CD14-positive monocyte (primary cell): ENCODE measurements at regions not wholly inside any gene's neighbourhood (a gene's known extent, or its start where the extent isn't known, plus 50 kb on each side); places are given as distances from the start of the nearest gene placed in this dataset.

ENCODE experiments used
- DNase-seq, 3 donors: peaks; one replicate each; pipeline ENCODE4 v3.0.0-alpha.2; 2011 to 2022
- H2AFZ ChIP-seq: 2 replicates; pipeline ENCODE4 v1.6.0; 2012; ENCODE audit warnings: mild to moderate bottlenecking, low read depth, low read length, inconsistent platforms; ENCODE audit not compliant: insufficient read depth, poor library complexity, severe bottlenecking
- H3K27ac ChIP-seq, 2 donors: 1 replicate in 1 of 2; 2 replicates in 1 of 2; pipeline ENCODE4 v1.5.1; 2012 to 2013; ENCODE audit warnings: low read length in 2 of 2, control low read depth in 1 of 2, inconsistent platforms in 1 of 2, low read depth in 1 of 2, mild to moderate bottlenecking in 1 of 2
- H3K27me3 ChIP-seq, 2 donors: one replicate each; pipeline versions ENCODE4 v1.6.0 to v1.6.1; 2011 to 2013; ENCODE audit warnings: low read length in 2 of 2; ENCODE audit not compliant: control insufficient read depth in 2 of 2, insufficient read depth in 2 of 2
- H3K36me3 ChIP-seq, 2 donors: replicated peaks in 1 of 2; 1 replicate in 1 of 2; 2 replicates in 1 of 2; pipeline versions ENCODE4 v1.5.1 to v1.6.1; 2012 to 2013; ENCODE audit warnings: low read length in 2 of 2, control low read depth in 1 of 2, inconsistent platforms in 1 of 2, mild to moderate bottlenecking in 1 of 2; ENCODE audit not compliant: insufficient read depth in 2 of 2, control insufficient read depth in 1 of 2
- H3K4me1 ChIP-seq, 2 donors: 1 replicate in 1 of 2; 2 replicates in 1 of 2; pipeline versions ENCODE4 v1.5.1 to v1.6.1; 2012 to 2013; ENCODE audit warnings: low read length in 2 of 2, control low read depth in 1 of 2, inconsistent platforms in 1 of 2, mild to moderate bottlenecking in 1 of 2, moderate library complexity in 1 of 2; ENCODE audit not compliant: insufficient read depth in 2 of 2, control insufficient read depth in 1 of 2
- H3K4me2 ChIP-seq: replicated peaks from 2 replicates; pipeline ENCODE3; 2012; ENCODE audit warnings: low read length, moderate library complexity, mild to moderate bottlenecking; ENCODE audit not compliant: poor library complexity, severe bottlenecking; ENCODE audit errors: extremely low read depth
- H3K4me3 ChIP-seq, 3 experiments: fragments of 200-600 bp in 1 of 3; sonication (generic) in 1 of 3; replicated peaks in 1 of 3; 1 replicate in 2 of 3; 2 replicates in 1 of 3; pipeline ENCODE4 v1.5.1; 2011 to 2013; ENCODE audit warnings: low read length in 3 of 3, mild to moderate bottlenecking in 3 of 3, control low read depth in 2 of 3, low read depth in 2 of 3, inconsistent platforms in 1 of 3, moderate library complexity in 1 of 3
- H3K79me2 ChIP-seq: 2 replicates; pipeline ENCODE4 v1.6.0; 2012; ENCODE audit warnings: mild to moderate bottlenecking, control low read depth, inconsistent platforms, low read length, moderate library complexity; ENCODE audit not compliant: insufficient read depth
- H3K9ac ChIP-seq: 2 replicates; pipeline ENCODE4 v1.6.0; 2017; ENCODE audit warnings: low read length, mild to moderate bottlenecking; ENCODE audit not compliant: insufficient read depth, poor library complexity, severe bottlenecking
- H3K9me3 ChIP-seq, 2 donors: replicated peaks in 1 of 2; 1 replicate in 1 of 2; 2 replicates in 1 of 2; pipeline versions ENCODE4 v1.5.1 to v1.6.1; 2012 to 2013; ENCODE audit warnings: low read length in 2 of 2, control low read depth in 1 of 2; ENCODE audit not compliant: control insufficient read depth in 1 of 2, insufficient read depth in 1 of 2
- H4K20me1 ChIP-seq: 2 replicates; pipeline ENCODE4 v1.6.0; 2012; ENCODE audit warnings: mild to moderate bottlenecking, low read length, control low read depth, moderate library complexity; ENCODE audit not compliant: insufficient read depth
- H3K27ac Mint-ChIP-seq, 7 donors: one replicate each; pipeline ENCODE4 v1.8.0; 2020; ENCODE audit warnings: mild to moderate bottlenecking in 7 of 7, mixed read lengths in 7 of 7, moderate library complexity in 6 of 7, inconsistent platforms in 2 of 7
- H3K27me3 Mint-ChIP-seq, 3 donors: one replicate each; pipeline ENCODE4 v1.8.0; 2021 to 2022; ENCODE audit warnings: low read depth in 3 of 3, mild to moderate bottlenecking in 3 of 3, mixed read lengths in 3 of 3, moderate library complexity in 3 of 3, inconsistent platforms in 1 of 3
- H3K36me3 Mint-ChIP-seq, 2 donors: one replicate each; pipeline ENCODE4 v1.8.0; 2020; ENCODE audit warnings: mixed read lengths in 2 of 2, inconsistent platforms in 1 of 2, mild to moderate bottlenecking in 1 of 2
- H3K4me1 Mint-ChIP-seq: one replicate; pipeline ENCODE4 v1.8.0; 2020; ENCODE audit warnings: mild to moderate bottlenecking, mixed read lengths
- H3K4me3 Mint-ChIP-seq, 2 donors: one replicate each; pipeline ENCODE4 v1.8.0; 2020; ENCODE audit warnings: mild to moderate bottlenecking in 2 of 2, mixed read lengths in 2 of 2, moderate library complexity in 1 of 2
- H3K9me3 Mint-ChIP-seq, 7 donors: one replicate each; pipeline ENCODE4 v1.8.0; 2020 to 2022; ENCODE audit warnings: mixed read lengths in 7 of 7, mild to moderate bottlenecking in 6 of 7, moderate library complexity in 6 of 7, inconsistent platforms in 2 of 7
- CTCF ChIP-seq: fragments of 200-600 bp; IDR thresholded peaks from one replicate; pipeline ENCODE4 v1.8.0; 2022; ENCODE audit warnings: antibody characterized with exemption, mild to moderate bottlenecking
- WGBS: methylation state at CpG from one replicate; pipeline ENCODE4 v1.1.5; 2013; ENCODE audit warnings: missing lambda C conversion rate; ENCODE audit not compliant: insufficient coverage; 5-methylcytosine and 5-hydroxymethylcytosine counted together
- intact Hi-C, 2 donors: fragments of 100-400 bp; cut with micrococcal nuclease; formaldehyde crosslinking; loops; one replicate each; pipeline versions ENCODE4 v1.15.0 to v1.15.1; 2023

GRCh38 chr20:41861772-41862422 lies 243.7 kb upstream of the CHD6 start:
- Mint-ChIP-seq H3K4me1 (no peaks in the 10 kb centered on the region), H3K27ac (no peak overlapping the region), H3K27me3 (peaks cover 0 to 2% (median 2%) of the 10 kb centered on the region in 3 donors), H3K4me3 (no peak overlapping the region), H3K9me3 (peaks cover 0 to 10% (median 4%) of the 10 kb centered on the region in 7 donors), H3K36me3 (no peaks in the 10 kb centered on the region)
- Histone ChIP-seq H3K4me3 (no peak overlapping the region), H3K79me2 (no peaks in the 10 kb centered on the region), H3K4me1 (no peaks in the 10 kb centered on the region), H3K9me3 (peaks cover 0 to 6% of the 10 kb centered on the region in 2 donors), H4K20me1 (no peaks in the 10 kb centered on the region), H3K27ac (no peak overlapping the region), H3K9ac (no peak overlapping the region), H3K4me2 (no peak overlapping the region), H3K27me3 (no peaks in the 10 kb centered on the region), H3K36me3 (no peaks in the 10 kb centered on the region), H2AFZ (no peak overlapping the region)
- no peak for DNase-seq
- no peak for TF ChIP-seq CTCF
- intact Hi-C loops, result no loop called here
- WGBS, result 66% methylated on average over 4 of the region's 6 CpGs

DNA sequence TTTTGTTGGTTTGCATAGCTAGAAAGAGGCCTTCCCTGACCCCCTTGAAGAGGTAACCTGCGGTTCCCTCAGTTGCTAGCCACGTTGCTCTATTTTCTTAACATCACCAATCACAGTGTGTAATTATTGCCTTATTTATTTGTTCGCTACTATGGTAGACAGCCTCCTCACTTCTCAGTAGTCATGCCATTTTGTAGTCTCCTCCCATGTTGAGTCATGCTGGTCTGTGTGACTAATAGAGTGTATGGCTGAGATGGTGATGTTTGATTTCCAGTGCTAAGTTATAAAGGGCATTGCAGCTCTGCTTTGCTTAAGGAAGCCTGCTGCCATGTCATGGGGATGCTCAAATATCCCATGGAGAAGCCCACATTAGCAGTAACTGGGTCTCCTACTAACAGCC lies 236.6 kb upstream of the CHD6 start:
- Histone ChIP-seq H3K27me3 (no peaks in the 10 kb centered on the region), H3K9ac (no peak overlapping the region), H3K4me2 (no peak overlapping the region), H3K79me2 (no peaks in the 10 kb centered on the region), H3K4me3 (no peak overlapping the region), H3K4me1 (no peaks in the 10 kb centered on the region), H3K9me3 (peaks cover 0 to 11% of the 10 kb centered on the region in 2 donors), H2AFZ (no peak overlapping the region), H3K27ac (no peak overlapping the region), H4K20me1 (no peaks in the 10 kb centered on the region), H3K36me3 (no peaks in the 10 kb centered on the region)
- Mint-ChIP-seq H3K27me3 (peaks cover 0 to 2% (median 1%) of the 10 kb centered on the region in 3 donors), H3K27ac (no peak overlapping the region), H3K4me3 (no peak overlapping the region), H3K9me3 (peaks cover 0 to 19% (median 4%) of the 10 kb centered on the region in 7 donors), H3K36me3 (no peaks in the 10 kb centered on the region), H3K4me1 (no peaks in the 10 kb centered on the region)
- DNase-seq, result no peak
- WGBS, result no CpG with 5 or more reads among the region's 3 CpGs
- intact Hi-C loops, result no loop called here
- no peak for TF ChIP-seq CTCF
